ENCODE measurements at regions not wholly inside any gene's neighbourhood (a gene's known extent, or its start where the extent isn't known, plus 50 kb on each side); places are given as distances from the start of the nearest gene placed in this dataset.

DNA sequence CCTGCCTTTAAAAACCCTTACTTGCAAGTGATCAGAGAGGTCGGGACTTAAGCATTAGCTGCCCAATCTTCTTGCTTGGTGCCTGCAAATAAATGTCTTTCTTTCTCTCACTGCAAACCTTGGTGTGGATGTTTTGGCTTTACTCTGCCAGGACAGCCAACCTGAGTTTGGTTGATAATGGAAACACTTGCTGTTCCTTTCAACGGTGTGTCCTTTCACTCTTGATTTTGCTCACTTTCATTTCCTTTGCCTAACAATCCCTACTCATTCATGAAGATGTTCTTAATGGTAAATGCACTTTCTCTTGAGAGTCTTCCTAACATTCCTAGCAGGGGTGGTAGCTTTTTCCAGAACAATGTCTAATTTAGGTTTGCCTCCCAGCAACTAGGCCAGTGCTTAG, 366.2 kb downstream of the HRH4 start:
- Histone ChIP-seq H3K9me3 (no peaks in the 10 kb centered on the region), H3K27ac (no peak overlapping the region), H3K4me2 (no peak overlapping the region), H3K4me3 (no peak overlapping the region), H3K4me1 (no peaks in the 10 kb centered on the region)
- FAIRE-seq, result no peak
- DNase-seq (ENCODE audit: low read depth in 1 of 2, low spot score in 1 of 2), result no peak
- ATAC-seq, result no peak
- WGBS (ENCODE audit: missing lambda C conversion rate), result 0% methylated on average over 2 of the region's 2 CpGs
- POLR2A ChIA-PET, result no interaction called here
- no peak for TF ChIP-seq EHMT2 (IDR thresholded peaks at IDR 0.05; ENCODE audit: low read depth)
- CTCF ChIA-PET, result interaction anchor here (1.2 kb wide), 1 partner anchor 100 kb away, joined by 3 read pairs; no protein-coding TSS in a partner anchor

DNA sequence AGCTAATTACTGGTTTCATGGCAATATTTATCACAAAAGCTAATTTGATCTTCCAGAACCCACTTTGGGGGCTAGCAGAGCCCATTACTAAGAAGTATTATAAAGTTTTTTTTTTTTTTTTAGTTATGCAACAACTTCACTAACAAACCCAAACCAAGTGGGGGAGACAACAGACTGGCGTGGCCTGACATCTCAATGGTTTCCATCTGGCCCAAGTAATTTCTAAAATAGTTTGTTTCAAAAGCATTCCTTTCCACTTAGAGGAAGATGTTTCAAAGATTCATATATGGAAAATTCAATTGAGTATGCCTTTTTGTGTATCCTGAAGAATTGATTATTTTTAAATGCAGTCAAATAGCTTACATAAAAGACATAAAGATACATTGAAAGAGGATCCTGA, 367.1 kb downstream of the HRH4 start:
- Histone ChIP-seq H3K4me1 (no peaks in the 10 kb centered on the region), H3K27ac (no peak overlapping the region), H3K9me3 (no peaks in the 10 kb centered on the region), H3K4me2 (no peak overlapping the region), H3K4me3 (no peak overlapping the region)
- no peak for DNase-seq (ENCODE audit: low read depth in 1 of 2, low spot score in 1 of 2)
- no peak for ATAC-seq
- 0% methylated on average over 1 of the region's 1 CpG for WGBS (ENCODE audit: missing lambda C conversion rate)
- POLR2A ChIA-PET, result no interaction called here
- CTCF ChIA-PET, result no interaction called here
- no peak for FAIRE-seq
- TF ChIP-seq, protein P1, sequence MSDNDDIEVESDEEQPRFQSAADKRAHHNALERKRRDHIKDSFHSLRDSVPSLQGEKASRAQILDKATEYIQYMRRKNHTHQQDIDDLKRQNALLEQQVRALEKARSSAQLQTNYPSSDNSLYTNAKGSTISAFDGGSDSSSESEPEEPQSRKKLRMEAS (IDR thresholded peaks at IDR 0.05), result no peak
- no peak for TF ChIP-seq TFCP2L1 (CRISPR knock-in tag; IDR thresholded peaks at IDR 0.05)
- TF ChIP-seq CBX2 (IDR thresholded peaks at IDR 0.05; ENCODE audit: borderline replicate concordance, low read depth), result no peak
- TF ChIP-seq, protein P2, sequence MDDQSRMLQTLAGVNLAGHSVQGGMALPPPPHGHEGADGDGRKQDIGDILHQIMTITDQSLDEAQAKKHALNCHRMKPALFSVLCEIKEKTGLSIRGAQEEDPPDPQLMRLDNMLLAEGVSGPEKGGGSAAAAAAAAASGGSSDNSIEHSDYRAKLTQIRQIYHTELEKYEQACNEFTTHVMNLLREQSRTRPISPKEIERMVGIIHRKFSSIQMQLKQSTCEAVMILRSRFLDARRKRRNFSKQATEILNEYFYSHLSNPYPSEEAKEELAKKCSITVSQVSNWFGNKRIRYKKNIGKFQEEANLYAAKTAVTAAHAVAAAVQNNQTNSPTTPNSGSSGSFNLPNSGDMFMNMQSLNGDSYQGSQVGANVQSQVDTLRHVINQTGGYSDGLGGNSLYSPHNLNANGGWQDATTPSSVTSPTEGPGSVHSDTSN (IDR thresholded peaks at IDR 0.05), result no peak
- TF ChIP-seq, protein P3, sequence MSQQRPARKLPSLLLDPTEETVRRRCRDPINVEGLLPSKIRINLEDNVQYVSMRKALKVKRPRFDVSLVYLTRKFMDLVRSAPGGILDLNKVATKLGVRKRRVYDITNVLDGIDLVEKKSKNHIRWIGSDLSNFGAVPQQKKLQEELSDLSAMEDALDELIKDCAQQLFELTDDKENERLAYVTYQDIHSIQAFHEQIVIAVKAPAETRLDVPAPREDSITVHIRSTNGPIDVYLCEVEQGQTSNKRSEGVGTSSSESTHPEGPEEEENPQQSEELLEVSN (IDR thresholded peaks at IDR 0.05; ENCODE audit: borderline replicate concordance, low read depth), result no peak
- TF ChIP-seq HDAC2 (IDR thresholded peaks at IDR 0.05), result no peak
- no peak for TF ChIP-seq GATA3 (IDR thresholded peaks at IDR 0.05; ENCODE audit: borderline replicate concordance)
- no peak for TF ChIP-seq POLR2AphosphoS2 (conservative IDR thresholded peaks at IDR 0.05; ENCODE audit: low read length)
- TF ChIP-seq TP53 (CRISPR knock-in tag; IDR thresholded peaks at IDR 0.05), result no peak
- TF ChIP-seq SREBF2 (IDR thresholded peaks at IDR 0.05), result no peak
- TF ChIP-seq, protein P4, sequence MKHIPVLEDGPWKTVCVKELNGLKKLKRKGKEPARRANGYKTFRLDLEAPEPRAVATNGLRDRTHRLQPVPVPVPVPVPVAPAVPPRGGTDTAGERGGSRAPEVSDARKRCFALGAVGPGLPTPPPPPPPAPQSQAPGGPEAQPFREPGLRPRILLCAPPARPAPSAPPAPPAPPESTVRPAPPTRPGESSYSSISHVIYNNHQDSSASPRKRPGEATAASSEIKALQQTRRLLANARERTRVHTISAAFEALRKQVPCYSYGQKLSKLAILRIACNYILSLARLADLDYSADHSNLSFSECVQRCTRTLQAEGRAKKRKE (CRISPR knock-in tag; IDR thresholded peaks at IDR 0.05; ENCODE audit: low read depth), result no peak
- TF ChIP-seq ZSCAN20 (CRISPR knock-in tag; IDR thresholded peaks at IDR 0.05), result no peak
- no peak for TF ChIP-seq MAFK (IDR thresholded peaks at IDR 0.05; ENCODE audit: partially characterized antibody)
- TF ChIP-seq HOXB5 (CRISPR knock-in tag; IDR thresholded peaks at IDR 0.05), result no peak
- TF ChIP-seq, protein P5, sequence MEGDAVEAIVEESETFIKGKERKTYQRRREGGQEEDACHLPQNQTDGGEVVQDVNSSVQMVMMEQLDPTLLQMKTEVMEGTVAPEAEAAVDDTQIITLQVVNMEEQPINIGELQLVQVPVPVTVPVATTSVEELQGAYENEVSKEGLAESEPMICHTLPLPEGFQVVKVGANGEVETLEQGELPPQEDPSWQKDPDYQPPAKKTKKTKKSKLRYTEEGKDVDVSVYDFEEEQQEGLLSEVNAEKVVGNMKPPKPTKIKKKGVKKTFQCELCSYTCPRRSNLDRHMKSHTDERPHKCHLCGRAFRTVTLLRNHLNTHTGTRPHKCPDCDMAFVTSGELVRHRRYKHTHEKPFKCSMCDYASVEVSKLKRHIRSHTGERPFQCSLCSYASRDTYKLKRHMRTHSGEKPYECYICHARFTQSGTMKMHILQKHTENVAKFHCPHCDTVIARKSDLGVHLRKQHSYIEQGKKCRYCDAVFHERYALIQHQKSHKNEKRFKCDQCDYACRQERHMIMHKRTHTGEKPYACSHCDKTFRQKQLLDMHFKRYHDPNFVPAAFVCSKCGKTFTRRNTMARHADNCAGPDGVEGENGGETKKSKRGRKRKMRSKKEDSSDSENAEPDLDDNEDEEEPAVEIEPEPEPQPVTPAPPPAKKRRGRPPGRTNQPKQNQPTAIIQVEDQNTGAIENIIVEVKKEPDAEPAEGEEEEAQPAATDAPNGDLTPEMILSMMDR (IDR thresholded peaks at IDR 0.05), result no peak
- TF ChIP-seq NPAS2 (CRISPR knock-in tag; IDR thresholded peaks at IDR 0.05; ENCODE audit: borderline replicate concordance), result no peak
- TF ChIP-seq PHF8 (IDR thresholded peaks at IDR 0.05; ENCODE audit: borderline replicate concordance, low read depth), result no peak
- TF ChIP-seq EHF (CRISPR knock-in tag; IDR thresholded peaks at IDR 0.05), result no peak
- no peak for TF ChIP-seq CHD2 (IDR thresholded peaks at IDR 0.05; ENCODE audit: low read length, partially characterized antibody)
- TF ChIP-seq ZNF302 (CRISPR knock-in tag; IDR thresholded peaks at IDR 0.05), result no peak

DNA sequence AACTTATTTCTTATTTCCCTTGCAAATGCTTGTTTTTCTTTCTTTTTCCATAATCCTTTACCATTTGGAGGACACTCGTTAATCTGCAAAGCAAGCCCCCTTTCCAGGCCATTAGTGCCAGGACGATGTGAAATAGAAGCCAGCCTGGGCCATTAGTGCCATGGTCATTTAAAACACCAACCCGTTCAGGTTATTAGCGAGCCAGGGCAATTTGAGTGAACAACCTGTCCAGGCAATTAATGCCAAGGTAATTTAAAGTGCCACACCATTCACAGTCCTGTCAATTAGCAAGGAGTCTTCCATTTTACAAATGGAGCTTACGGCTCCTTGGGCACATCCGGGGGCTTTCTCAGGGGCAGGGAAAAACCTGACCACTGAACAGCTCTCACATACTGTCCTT, 370.6 kb downstream of the HRH4 start:
- CTCF ChIA-PET, result no interaction called here
- WGBS (ENCODE audit: missing lambda C conversion rate), result 17% methylated on average over 5 of the region's 6 CpGs

More for the DNA sequence above, 370.6 kb downstream of the HRH4 start:
- Histone ChIP-seq H3K27ac (no peak overlapping the region), H3K4me3 (no peak overlapping the region), H3K4me1 (no peaks in the 10 kb centered on the region), H3K4me2 (no peak overlapping the region), H3K9me3 (no peaks in the 10 kb centered on the region)
- no peak for FAIRE-seq
- DNase-seq (ENCODE audit: low read depth in 1 of 2, low spot score in 1 of 2), result no peak
- TF ChIP-seq SREBF2 (IDR thresholded peaks at IDR 0.05) (no peak), ZC3H11A (IDR thresholded peaks at IDR 0.05) (no peak), MAZ (IDR thresholded peaks at IDR 0.05; ENCODE audit: borderline replicate concordance, low read depth, low read length) (no peak)
- POLR2A ChIA-PET, result no interaction called here
- ATAC-seq, result no peak

All from A549 (cell line).